22Rv1 (cell line): ENCODE measurements at regions not wholly inside any gene's neighbourhood (a gene's known extent, or its start where the extent isn't known, plus 50 kb on each side); places are given as distances from the start of the nearest gene placed in this dataset.
"Not testable (repeated sequence)": the region's sequence is repeated elsewhere in the genome, so short reads cannot be mapped to it uniquely, and the experiment has no call there.

Experiments
- H3K27ac ChIP-seq: fragments of 450-650 bp; 2 replicates; pipeline ENCODE4 v1.5.1; 2017
- ZFX ChIP-seq: fragments of 450-650 bp; IDR thresholded peaks from 2 replicates; pipeline ENCODE4 v1.6.1; 2017; ENCODE audit warnings: antibody characterized with exemption, borderline replicate concordance
- TF ChIP-seq, protein P1 (sequence below): fragments of 450-650 bp; IDR thresholded peaks from 2 replicates; pipeline ENCODE4 v1.5.1; 2017; ENCODE audit warnings: mild to moderate bottlenecking

DNA sequence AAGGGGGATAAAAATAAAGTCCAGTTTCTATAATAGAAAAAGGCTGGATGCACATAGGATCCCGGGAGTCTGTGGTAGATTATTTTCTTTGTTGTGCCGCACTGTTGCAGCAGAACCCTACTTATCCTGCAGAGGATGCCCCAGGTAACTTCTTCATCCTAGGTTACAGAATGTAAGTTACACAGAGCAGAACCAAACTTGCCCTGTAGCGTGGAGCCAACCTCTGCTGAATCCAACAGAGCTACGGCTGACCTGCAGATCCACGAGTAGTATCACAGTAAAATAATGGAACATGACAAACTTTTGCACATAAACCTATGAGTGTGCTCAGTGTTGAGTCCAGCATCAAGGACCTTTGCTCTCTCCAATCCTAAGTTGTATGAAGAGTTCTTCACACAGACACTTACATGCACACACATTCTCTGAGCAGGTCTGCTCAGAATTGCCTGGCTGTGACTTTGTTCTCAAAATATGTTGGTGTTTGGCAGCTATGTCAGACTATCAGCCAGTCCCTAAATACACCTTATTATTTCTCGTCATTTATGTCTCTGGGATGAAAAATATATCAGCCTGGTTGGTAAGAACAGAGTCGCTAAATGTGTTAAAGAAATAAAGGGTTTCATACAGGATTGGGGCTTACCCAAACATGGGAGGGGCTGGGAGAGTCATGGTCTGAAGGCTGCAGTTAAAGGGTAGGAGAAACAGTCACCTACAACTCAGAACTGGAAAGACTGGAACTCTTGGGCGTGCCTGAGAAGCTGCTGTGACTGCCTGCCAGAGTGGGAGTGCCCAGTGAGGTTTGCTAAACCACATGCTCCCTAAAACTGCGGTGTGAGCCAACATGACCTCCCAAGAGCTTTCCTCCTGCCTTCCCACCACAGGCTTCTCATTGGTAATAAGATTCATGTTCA, 165.1 kb upstream of the SLC24A3 start:
- H3K27ac ChIP-seq: no peak overlapping the region
- TF ChIP-seq, protein P1, sequence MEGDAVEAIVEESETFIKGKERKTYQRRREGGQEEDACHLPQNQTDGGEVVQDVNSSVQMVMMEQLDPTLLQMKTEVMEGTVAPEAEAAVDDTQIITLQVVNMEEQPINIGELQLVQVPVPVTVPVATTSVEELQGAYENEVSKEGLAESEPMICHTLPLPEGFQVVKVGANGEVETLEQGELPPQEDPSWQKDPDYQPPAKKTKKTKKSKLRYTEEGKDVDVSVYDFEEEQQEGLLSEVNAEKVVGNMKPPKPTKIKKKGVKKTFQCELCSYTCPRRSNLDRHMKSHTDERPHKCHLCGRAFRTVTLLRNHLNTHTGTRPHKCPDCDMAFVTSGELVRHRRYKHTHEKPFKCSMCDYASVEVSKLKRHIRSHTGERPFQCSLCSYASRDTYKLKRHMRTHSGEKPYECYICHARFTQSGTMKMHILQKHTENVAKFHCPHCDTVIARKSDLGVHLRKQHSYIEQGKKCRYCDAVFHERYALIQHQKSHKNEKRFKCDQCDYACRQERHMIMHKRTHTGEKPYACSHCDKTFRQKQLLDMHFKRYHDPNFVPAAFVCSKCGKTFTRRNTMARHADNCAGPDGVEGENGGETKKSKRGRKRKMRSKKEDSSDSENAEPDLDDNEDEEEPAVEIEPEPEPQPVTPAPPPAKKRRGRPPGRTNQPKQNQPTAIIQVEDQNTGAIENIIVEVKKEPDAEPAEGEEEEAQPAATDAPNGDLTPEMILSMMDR: no peak
- TF ChIP-seq ZFX: no peak

DNA sequence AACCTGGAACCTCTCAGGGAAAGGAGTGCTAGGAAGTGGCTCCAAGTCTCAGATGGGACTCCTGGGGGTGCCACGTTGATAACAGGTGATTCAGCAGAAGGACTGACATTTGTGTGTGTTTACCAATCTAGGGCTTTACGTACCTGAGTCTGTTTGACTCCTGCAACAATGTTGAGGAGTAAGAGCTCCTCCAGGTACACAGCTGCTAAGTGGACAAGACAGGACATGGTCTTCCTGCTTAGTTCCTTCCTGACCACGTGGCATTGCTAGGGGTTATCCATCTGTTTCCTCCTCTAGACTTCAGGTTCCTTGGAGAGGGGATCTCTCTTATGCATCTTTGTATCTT, 164.5 kb upstream of the SLC24A3 start:
- H3K27ac ChIP-seq: no peak overlapping the region
- no peak for TF ChIP-seq ZFX
- TF ChIP-seq, protein P1: no peak

DNA sequence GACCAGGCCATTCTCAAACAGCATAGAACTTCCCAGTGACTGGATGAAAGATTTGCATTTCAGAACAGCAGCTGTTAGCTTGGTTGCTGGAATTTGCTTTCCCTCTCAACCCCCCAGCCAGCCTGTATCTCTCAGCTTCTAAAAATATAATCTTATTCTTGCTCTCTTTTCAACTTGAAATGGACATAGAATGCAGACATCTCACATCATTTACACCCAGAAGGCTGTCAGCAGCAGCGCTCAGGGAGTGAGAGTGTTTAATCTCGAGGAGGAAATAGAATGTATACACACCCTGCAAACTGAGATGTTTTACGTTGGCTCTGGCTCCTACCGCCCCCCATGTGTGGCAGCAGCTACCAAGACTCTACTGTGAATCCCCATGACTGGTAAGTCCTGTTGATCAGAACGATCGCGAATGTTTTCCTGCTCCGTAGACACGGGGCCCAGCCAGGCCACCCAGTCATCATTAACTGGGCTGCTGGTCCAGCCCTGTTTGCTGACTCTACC, 163.4 kb upstream of the SLC24A3 start:
- no peak overlapping the region for H3K27ac ChIP-seq
- TF ChIP-seq ZFX: no peak
- TF ChIP-seq, protein P1: no peak

DNA sequence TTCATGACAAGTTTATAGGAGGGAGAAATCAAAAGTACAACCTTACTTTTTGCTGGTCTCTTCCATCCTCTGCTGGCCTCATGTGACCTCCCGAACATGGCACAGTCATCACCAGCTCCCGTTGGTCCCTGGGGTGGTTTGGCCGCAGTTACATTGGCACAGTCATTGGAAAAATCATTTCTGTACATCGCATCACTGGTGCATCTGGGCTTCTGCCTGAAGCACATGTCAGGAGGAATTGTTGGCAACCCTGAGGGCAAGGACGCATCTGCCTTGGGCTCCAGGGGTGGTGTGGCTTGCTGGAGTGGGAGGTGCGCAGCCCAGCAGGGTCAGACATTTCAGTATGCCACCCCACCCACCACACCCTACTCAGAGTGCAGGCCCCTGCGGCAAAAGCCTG, 162.9 kb upstream of the SLC24A3 start:
- no peak for TF ChIP-seq ZFX
- no peak overlapping the region for H3K27ac ChIP-seq

DNA sequence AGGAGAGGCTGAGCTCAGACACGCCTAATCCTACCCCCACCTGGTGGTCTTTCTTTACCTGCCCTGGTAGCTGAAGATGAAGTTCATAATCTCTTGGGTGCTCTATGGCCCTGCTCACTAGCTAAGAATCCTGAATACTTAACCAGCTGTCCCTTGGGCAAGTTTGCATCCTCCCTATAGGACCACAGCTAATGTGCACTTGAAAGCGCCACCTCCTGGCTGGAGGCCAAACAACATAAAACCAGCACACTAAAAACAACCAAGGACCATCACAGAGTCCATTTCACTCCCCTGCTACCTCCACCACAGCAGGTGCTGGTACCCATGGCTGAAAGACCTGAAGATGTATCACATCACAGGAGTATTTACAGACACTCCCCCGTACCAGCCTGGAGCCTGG, 155.5 kb upstream of the SLC24A3 start:
- H3K27ac ChIP-seq: no peak overlapping the region
- no peak for TF ChIP-seq ZFX
- TF ChIP-seq, protein P1: peak; percentile 66

DNA sequence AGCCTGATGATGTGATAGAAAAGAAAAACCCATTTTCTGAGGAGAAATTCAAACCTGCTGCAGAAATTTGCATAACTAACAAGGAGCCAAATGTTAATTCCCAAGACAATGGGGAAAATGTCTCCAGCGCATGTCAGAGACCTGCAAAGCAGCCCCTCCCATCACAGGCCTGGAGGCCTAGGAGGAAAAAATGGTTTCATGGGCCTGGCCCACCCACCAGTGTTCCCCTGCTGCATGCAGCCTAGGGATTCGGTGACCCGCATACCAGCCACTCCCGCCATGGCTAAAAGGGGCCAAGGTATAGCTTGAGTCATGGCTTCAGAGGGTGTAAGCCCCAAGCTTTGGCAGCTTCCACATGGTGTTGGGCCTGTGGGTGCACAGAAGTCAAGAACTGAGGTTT, 147.7 kb upstream of the SLC24A3 start:
- H3K27ac ChIP-seq: not testable (repeated sequence)

DNA sequence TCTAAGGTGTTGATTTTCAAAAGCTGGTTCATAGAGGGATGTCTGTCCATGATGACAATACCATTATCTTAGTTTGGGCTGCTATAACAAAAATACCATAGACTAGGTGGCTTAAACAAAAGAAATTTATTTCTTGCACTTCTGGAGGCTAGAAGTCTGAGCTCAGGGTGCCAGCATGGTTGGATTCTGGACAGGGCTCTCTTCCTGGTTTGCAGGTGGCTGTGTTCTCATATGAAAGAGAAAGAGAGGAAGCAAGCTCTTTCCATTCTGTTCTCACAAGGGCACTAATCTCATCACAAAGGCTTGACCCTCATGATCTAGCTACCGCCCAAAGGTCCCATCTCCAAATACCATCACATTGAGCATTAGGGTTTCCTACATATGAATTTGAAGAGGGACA, 144.5 kb upstream of the SLC24A3 start:
- no peak for TF ChIP-seq ZFX
- TF ChIP-seq, protein P1: no peak
- no peak overlapping the region for H3K27ac ChIP-seq

DNA sequence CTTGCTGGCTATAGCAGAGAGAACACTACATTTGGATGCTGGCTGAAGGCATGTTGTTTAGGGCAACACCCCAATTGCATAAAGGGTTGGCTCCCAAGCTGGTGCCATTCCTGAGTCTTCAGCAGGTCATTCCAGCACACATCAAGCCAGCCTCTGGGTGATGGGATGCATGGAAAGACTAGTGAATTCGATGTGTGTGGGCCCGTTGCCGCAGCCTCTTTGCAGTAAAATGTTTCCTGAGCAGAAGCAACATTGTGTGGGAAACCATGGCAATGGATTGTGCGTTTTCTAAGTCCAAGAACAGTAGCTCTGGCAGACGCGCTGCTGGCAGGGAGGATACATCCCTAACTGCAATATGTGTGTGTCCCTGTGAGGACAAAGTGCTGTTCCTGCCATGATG, 142.4 kb upstream of the SLC24A3 start:
- no peak for TF ChIP-seq ZFX
- TF ChIP-seq, protein P1: no peak
- H3K27ac ChIP-seq: no peak overlapping the region
